ENCODE measurements at regions not wholly inside any gene's neighbourhood (a gene's known extent, or its start where the extent isn't known, plus 50 kb on each side); places are given as distances from the start of the nearest gene placed in this dataset.

GRCh38 chr3:67109651-67110204 lies 111.6 kb downstream of the KBTBD8 start:
- ATAC-seq (ENCODE audit: insufficient number of reproducible peaks, low FRiP score, low read depth) = no peak

GRCh38 chr3:67113802-67114407 lies 115.8 kb downstream of the KBTBD8 start:
- ATAC-seq (ENCODE audit: insufficient number of reproducible peaks, low FRiP score, low read depth) = no peak
- H3K36me3 ChIP-seq = no peaks in the 10 kb centered on the region
- TF ChIP-seq CTCF (IDR thresholded peaks at IDR 0.05) = peak; percentile 80
- H3K27ac ChIP-seq = no peak overlapping the region
- no peak overlapping the region for H3K4me3 ChIP-seq
- H3K27me3 ChIP-seq (replicated peaks; ENCODE audit: insufficient read depth) = no peaks in the 10 kb centered on the region
- peak; percentile 60 for DNase-seq (ENCODE audit: low spot score)
- H3K4me1 ChIP-seq (ENCODE audit: control insufficient read depth in 1 of 2, low read depth in 2 of 2) = peaks cover 3 to 12% of the 10 kb centered on the region in 2 donors
- H3K9me3 ChIP-seq = no peaks in the 10 kb centered on the region

More at GRCh38 chr3:67109651-67110204, 111.6 kb downstream of the KBTBD8 start:
- Histone ChIP-seq H3K27me3 (replicated peaks; ENCODE audit: insufficient read depth) (no peaks in the 10 kb centered on the region), H3K4me1 (ENCODE audit: control insufficient read depth in 1 of 2, low read depth in 2 of 2) (peaks cover 3 to 12% of the 10 kb centered on the region in 2 donors), H3K9me3 (no peaks in the 10 kb centered on the region), H3K4me3 (no peak overlapping the region), H3K27ac (no peak overlapping the region), H3K36me3 (no peaks in the 10 kb centered on the region)
- no peak for DNase-seq (ENCODE audit: low spot score)
- TF ChIP-seq CTCF (IDR thresholded peaks at IDR 0.05) = peak; percentile 52

- no peaks in the 10 kb centered on the region for H3K4me1 ChIP-seq (ENCODE audit: control insufficient read depth in 1 of 2, low read depth in 2 of 2)
- H3K27ac ChIP-seq = no peak overlapping the region
- H3K9me3 ChIP-seq = no peaks in the 10 kb centered on the region
- H3K36me3 ChIP-seq = no peaks in the 10 kb centered on the region
- no peak overlapping the region for H3K4me3 ChIP-seq
- no peaks in the 10 kb centered on the region for H3K27me3 ChIP-seq (replicated peaks; ENCODE audit: insufficient read depth)
- ATAC-seq (ENCODE audit: insufficient number of reproducible peaks, low FRiP score, low read depth) = no peak
- DNase-seq (ENCODE audit: low spot score) = no peak
- TF ChIP-seq CTCF (IDR thresholded peaks at IDR 0.05) = no peak
These were observed 120.0 kb downstream of the KBTBD8 start for GRCh38 chr3:67118122-67118521.

- H3K27me3 ChIP-seq (replicated peaks; ENCODE audit: insufficient read depth) = no peaks in the 10 kb centered on the region
These were observed 120.5 kb downstream of the KBTBD8 start for GRCh38 chr3:67118635-67119034.

GRCh38 chr3:67123914-67124313 lies 125.8 kb downstream of the KBTBD8 start:
- Histone ChIP-seq H3K4me3 (no peak overlapping the region), H3K4me1 (ENCODE audit: control insufficient read depth in 1 of 2, low read depth in 2 of 2) (no peaks in the 10 kb centered on the region), H3K9me3 (no peaks in the 10 kb centered on the region), H3K27me3 (replicated peaks; ENCODE audit: insufficient read depth) (no peaks in the 10 kb centered on the region), H3K36me3 (no peaks in the 10 kb centered on the region), H3K27ac (no peak overlapping the region)
- ATAC-seq (ENCODE audit: insufficient number of reproducible peaks, low FRiP score, low read depth) = no peak
- no peak for TF ChIP-seq CTCF (IDR thresholded peaks at IDR 0.05)
- DNase-seq (ENCODE audit: low spot score) = no peak

More at GRCh38 chr3:67118635-67119034, 120.5 kb downstream of the KBTBD8 start:
- Histone ChIP-seq H3K27ac (no peak overlapping the region), H3K4me1 (ENCODE audit: control insufficient read depth in 1 of 2, low read depth in 2 of 2) (no peaks in the 10 kb centered on the region), H3K9me3 (no peaks in the 10 kb centered on the region), H3K4me3 (no peak overlapping the region), H3K36me3 (no peaks in the 10 kb centered on the region)
- DNase-seq (ENCODE audit: low spot score) (no peak), ATAC-seq (ENCODE audit: insufficient number of reproducible peaks, low FRiP score, low read depth) (no peak)
- no peak for TF ChIP-seq CTCF (IDR thresholded peaks at IDR 0.05)
